ENCODE measurements at regions not wholly inside any gene's neighbourhood (a gene's known extent, or its start where the extent isn't known, plus 50 kb on each side); places are given as distances from the start of the nearest gene placed in this dataset.

- H3K9me3 Mint-ChIP-seq: no peaks in the 10 kb centered on the region
- H3K27ac Mint-ChIP-seq: no peak overlapping the region
- no peak for TF ChIP-seq CTCF (IDR thresholded peaks at IDR 0.05; ENCODE audit: unreplicated experiment)
- H3K4me3 Mint-ChIP-seq: no peak overlapping the region
- H3K4me1 Mint-ChIP-seq: peaks cover 33% of the 10 kb centered on the region
- no peaks in the 10 kb centered on the region for H3K36me3 Mint-ChIP-seq
- H3K27me3 Mint-ChIP-seq (ENCODE audit: low read depth): no peaks in the 10 kb centered on the region
- DNase-seq (ENCODE audit: low spot score in 2 of 2, unreplicated experiment in 2 of 2): no peak
Observed at GRCh38 chr14:51398898-51399297, 158.9 kb downstream of the TMX1 start.

- H3K9me3 Mint-ChIP-seq: no peaks in the 10 kb centered on the region
- H3K27me3 Mint-ChIP-seq (ENCODE audit: low read depth): no peaks in the 10 kb centered on the region
Observed at GRCh38 chr14:51400139-51400538, 160.1 kb downstream of the TMX1 start.

GRCh38 chr14:51401272-51401671 lies 161.2 kb downstream of the TMX1 start:
- TF ChIP-seq CTCF (IDR thresholded peaks at IDR 0.05; ENCODE audit: unreplicated experiment): no peak
- no peaks in the 10 kb centered on the region for H3K27me3 Mint-ChIP-seq (ENCODE audit: low read depth)
- peaks cover 7% of the 10 kb centered on the region for H3K9me3 Mint-ChIP-seq
- H3K4me3 Mint-ChIP-seq: no peak overlapping the region
- H3K27ac Mint-ChIP-seq: no peak overlapping the region
- no peak for DNase-seq (ENCODE audit: low spot score in 2 of 2, unreplicated experiment in 2 of 2)
- no peaks in the 10 kb centered on the region for H3K36me3 Mint-ChIP-seq
- peaks cover 9% of the 10 kb centered on the region for H3K4me1 Mint-ChIP-seq

More at GRCh38 chr14:51400139-51400538, 160.1 kb downstream of the TMX1 start:
- no peak for DNase-seq (ENCODE audit: low spot score in 2 of 2, unreplicated experiment in 2 of 2)
- no peak overlapping the region for H3K4me3 Mint-ChIP-seq
- H3K36me3 Mint-ChIP-seq: no peaks in the 10 kb centered on the region
- H3K27ac Mint-ChIP-seq: no peak overlapping the region
- H3K4me1 Mint-ChIP-seq: peaks cover 21% of the 10 kb centered on the region
- TF ChIP-seq CTCF (IDR thresholded peaks at IDR 0.05; ENCODE audit: unreplicated experiment): no peak

GRCh38 chr14:51401756-51402155 lies 161.7 kb downstream of the TMX1 start:
- Mint-ChIP-seq H3K9me3 (peaks cover 10% of the 10 kb centered on the region), H3K4me3 (no peak overlapping the region), H3K27ac (no peak overlapping the region), H3K4me1 (peaks cover 5% of the 10 kb centered on the region), H3K27me3 (ENCODE audit: low read depth) (no peaks in the 10 kb centered on the region), H3K36me3 (no peaks in the 10 kb centered on the region)
- no peak for DNase-seq (ENCODE audit: low spot score in 2 of 2, unreplicated experiment in 2 of 2)
- no peak for TF ChIP-seq CTCF (IDR thresholded peaks at IDR 0.05; ENCODE audit: unreplicated experiment)

GRCh38 chr14:51410897-51411296 lies 170.8 kb downstream of the TMX1 start:
- no peak overlapping the region for H3K27ac Mint-ChIP-seq
- peaks cover 2% of the 10 kb centered on the region for H3K36me3 Mint-ChIP-seq
- H3K4me3 Mint-ChIP-seq: no peak overlapping the region
- H3K4me1 Mint-ChIP-seq: peaks cover 3% of the 10 kb centered on the region
- H3K9me3 Mint-ChIP-seq: peaks cover 17% of the 10 kb centered on the region
- no peak for DNase-seq (ENCODE audit: low spot score in 2 of 2, unreplicated experiment in 2 of 2)
- TF ChIP-seq CTCF (IDR thresholded peaks at IDR 0.05; ENCODE audit: unreplicated experiment): no peak
- H3K27me3 Mint-ChIP-seq (ENCODE audit: low read depth): no peaks in the 10 kb centered on the region

- Mint-ChIP-seq H3K27me3 (ENCODE audit: low read depth) (no peaks in the 10 kb centered on the region), H3K9me3 (peaks cover 32% of the 10 kb centered on the region), H3K4me1 (peaks cover 2% of the 10 kb centered on the region), H3K27ac (no peak overlapping the region), H3K36me3 (no peaks in the 10 kb centered on the region), H3K4me3 (no peak overlapping the region)
- TF ChIP-seq CTCF (IDR thresholded peaks at IDR 0.05; ENCODE audit: unreplicated experiment): no peak
- DNase-seq (ENCODE audit: low spot score in 2 of 2, unreplicated experiment in 2 of 2): no peak
Observed at GRCh38 chr14:51419685-51420084, 179.6 kb downstream of the TMX1 start.
